Brain microvascular endothelial cell (primary cell): ENCODE measurements at regions not wholly inside any gene's neighbourhood (a gene's known extent, or its start where the extent isn't known, plus 50 kb on each side); places are given as distances from the start of the nearest gene placed in this dataset.

Source experiments
- DNase-seq: peaks from one replicate; pipeline ENCODE4 v3.0.0-alpha.2; 2020
- H3K27ac ChIP-seq: fragments of 250-450 bp; sonication (Bioruptor Pico); 2 replicates; pipeline ENCODE4 v1.5.1; 2020; ENCODE audit warnings: mild to moderate bottlenecking, moderate library complexity
- H3K27me3 ChIP-seq: fragments of 250-450 bp; sonication (Bioruptor Pico); replicated peaks from 2 replicates; pipeline ENCODE4 v1.5.1; 2020; ENCODE audit warnings: mild to moderate bottlenecking
- H3K36me3 ChIP-seq: fragments of 250-450 bp; sonication (Bioruptor Pico); replicated peaks from 2 replicates; pipeline ENCODE4 v1.5.1; 2020; ENCODE audit warnings: mild to moderate bottlenecking
- H3K4me3 ChIP-seq: 2 replicates; pipeline ENCODE4 v1.5.1; 2011; ENCODE audit warnings: low read depth, mild to moderate bottlenecking, control low read depth, low read length, moderate library complexity
- CTCF ChIP-seq: IDR thresholded peaks from 2 replicates; pipeline ENCODE4 v1.5.1; 2011; ENCODE audit warnings: low read depth, mild to moderate bottlenecking, moderate library complexity, low read length, control low read depth, inconsistent platforms; ENCODE audit errors: missing control alignments
- in situ Hi-C: cut with HindIII; loops from 2 replicates; pipeline ENCODE4 v1.10.0; 2017; ENCODE audit warnings: low sequenced_read_pairs, low pct_ligation_motif_present

DNA sequence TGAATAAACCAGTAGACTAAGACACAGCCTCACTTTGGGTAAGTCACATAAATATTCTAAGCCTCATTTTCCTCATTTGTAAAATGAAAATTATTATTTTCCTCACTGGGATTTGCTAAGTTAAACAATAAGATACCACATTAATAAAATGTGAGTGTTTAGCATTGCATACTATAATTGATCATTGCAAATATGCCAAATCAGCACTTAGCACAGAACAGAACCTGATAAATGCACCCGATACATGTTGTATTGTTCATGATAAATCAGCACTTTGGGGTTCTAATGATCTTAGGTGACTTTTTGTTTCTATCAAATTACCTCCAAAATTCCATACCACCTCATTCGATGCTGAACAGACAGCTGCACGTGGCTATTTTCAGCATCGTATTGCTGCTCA, 50.2 kb upstream of the RAPGEF4 start:
- no peak overlapping the region for H3K4me3 ChIP-seq
- no peaks in the 10 kb centered on the region for H3K36me3 ChIP-seq
- no peak for TF ChIP-seq CTCF
- H3K27ac ChIP-seq = no peak overlapping the region
- in situ Hi-C loops = no loop called here
- H3K27me3 ChIP-seq = no peaks in the 10 kb centered on the region
- DNase-seq = no peak
